ENCODE measurements at regions not wholly inside any gene's neighbourhood (a gene's known extent, or its start where the extent isn't known, plus 50 kb on each side); places are given as distances from the start of the nearest gene placed in this dataset.
"Not testable (repeated sequence)": the region's sequence is repeated elsewhere in the genome, so short reads cannot be mapped to it uniquely, and the experiment has no call there.

GRCh38 chr6:56874328-56874727 lies 80.6 kb upstream of the BEND6 start:
- 91 to 94% methylated on average over 3 of the region's 3 CpGs for WGBS, 2 donors
- no peak for DNase-seq
- intact Hi-C loops (cut with DNase I) = no loop called here
- no peak overlapping the region for H3K4me3 ChIP-seq
- TF ChIP-seq POLR2AphosphoS5 (IDR thresholded peaks at IDR 0.05) (no peak), EP300 (IDR thresholded peaks at IDR 0.05) (no peak), CTCF (IDR thresholded peaks at IDR 0.05) (no peak), POLR2A (IDR thresholded peaks at IDR 0.05) (no peak)
- H3K27me3 ChIP-seq = no peaks in the 10 kb centered on the region
- no peaks in the 10 kb centered on the region for H3K4me1 ChIP-seq
- no peak overlapping the region for H3K27ac ChIP-seq
- H3K36me3 ChIP-seq = no peaks in the 10 kb centered on the region
- H3K9me3 ChIP-seq = peaks cover 0 to 1% (median 0%) of the 10 kb centered on the region in 4 donors

GRCh38 chr6:56870053-56870452 lies 84.9 kb upstream of the BEND6 start:
- H3K4me1 ChIP-seq; H3K27me3 ChIP-seq; H3K27ac ChIP-seq; H3K4me3 ChIP-seq; intact Hi-C loops (cut with DNase I); H3K36me3 ChIP-seq; H3K9me3 ChIP-seq; DNase-seq: not testable (repeated sequence)
- WGBS, 2 donors = 84 to 90% methylated on average over 5 of the region's 5 CpGs

- Histone ChIP-seq H3K4me3 (no peak overlapping the region), H3K4me1 (no peaks in the 10 kb centered on the region), H3K27me3 (no peaks in the 10 kb centered on the region), H3K36me3 (no peaks in the 10 kb centered on the region), H3K9me3 (no peaks in the 10 kb centered on the region), H3K27ac (no peak overlapping the region)
- intact Hi-C loops (cut with DNase I) = no loop called here
- DNase-seq = no peak
- TF ChIP-seq POLR2A (IDR thresholded peaks at IDR 0.05) (no peak), POLR2AphosphoS5 (IDR thresholded peaks at IDR 0.05) (no peak), CTCF (IDR thresholded peaks at IDR 0.05) (no peak), EP300 (IDR thresholded peaks at IDR 0.05) (no peak)
- WGBS, 2 donors = 88 to 95% methylated on average over 2 of the region's 2 CpGs
Observed at GRCh38 chr6:56869346-56869745, 85.6 kb upstream of the BEND6 start.

DNA sequence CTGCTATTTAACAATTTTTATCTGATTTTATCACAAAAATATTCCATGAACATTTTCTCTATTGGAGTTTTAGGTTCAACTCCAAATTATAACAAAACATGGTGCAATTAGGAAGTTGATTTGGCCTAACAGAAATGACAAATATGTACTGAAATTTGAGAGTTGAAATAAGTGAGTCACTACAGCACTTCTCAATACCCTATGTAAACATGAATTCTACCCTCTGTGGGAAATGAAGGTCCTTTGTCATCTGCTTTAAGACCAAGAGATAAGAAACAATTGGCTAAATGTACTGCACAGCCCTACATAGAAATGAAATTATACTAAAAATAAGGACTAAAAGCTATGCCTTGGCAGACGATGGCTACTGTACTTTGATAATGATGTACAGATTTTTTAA lies 86.2 kb upstream of the BEND6 start:
- no peak overlapping the region for H3K27ac ChIP-seq
- no peaks in the 10 kb centered on the region for H3K9me3 ChIP-seq
- TF ChIP-seq POLR2A (IDR thresholded peaks at IDR 0.05) = no peak
- no peak for TF ChIP-seq EP300 (IDR thresholded peaks at IDR 0.05)
- TF ChIP-seq POLR2AphosphoS5 (IDR thresholded peaks at IDR 0.05) = no peak
- no peak for TF ChIP-seq CTCF (IDR thresholded peaks at IDR 0.05)
- WGBS, 2 donors = 90 to 95% methylated on average over 1 of the region's 1 CpG
- intact Hi-C loops (cut with DNase I) = no loop called here
- no peaks in the 10 kb centered on the region for H3K36me3 ChIP-seq
- no peak for DNase-seq
- no peaks in the 10 kb centered on the region for H3K27me3 ChIP-seq
- no peak overlapping the region for H3K4me3 ChIP-seq
- H3K4me1 ChIP-seq = no peaks in the 10 kb centered on the region

GRCh38 chr6:56866917-56867522 lies 87.9 kb upstream of the BEND6 start:
- no peak for TF ChIP-seq POLR2A (IDR thresholded peaks at IDR 0.05)
- TF ChIP-seq EP300 (IDR thresholded peaks at IDR 0.05) = no peak
- TF ChIP-seq POLR2AphosphoS5 (IDR thresholded peaks at IDR 0.05) = no peak
- TF ChIP-seq CTCF (IDR thresholded peaks at IDR 0.05) = no peak
- H3K27ac ChIP-seq = no peak overlapping the region
- no peaks in the 10 kb centered on the region for H3K27me3 ChIP-seq
- H3K4me1 ChIP-seq = peaks cover 0 to 14% (median 6%) of the 10 kb centered on the region in 4 donors
- WGBS, 2 donors = 83 to 90% methylated on average over 2 of the region's 2 CpGs
- no peaks in the 10 kb centered on the region for H3K9me3 ChIP-seq
- no peaks in the 10 kb centered on the region for H3K36me3 ChIP-seq
- intact Hi-C loops (cut with DNase I) = no loop called here
- no peak overlapping the region for H3K4me3 ChIP-seq
- DNase-seq = no peak
